ENCODE measurements at regions not wholly inside any gene's neighbourhood (a gene's known extent, or its start where the extent isn't known, plus 50 kb on each side); places are given as distances from the start of the nearest gene placed in this dataset.
"Not testable (repeated sequence)": the region's sequence is repeated elsewhere in the genome, so short reads cannot be mapped to it uniquely, and the experiment has no call there.

GRCh38 chr4:116244771-116245170, 840.6 kb downstream of the TRAM1L1 start:
- no peaks in the 10 kb centered on the region for H3K9me3 Mint-ChIP-seq (ENCODE audit: unreplicated experiment)
- CTCF ChIA-PET: no interaction called here

DNA sequence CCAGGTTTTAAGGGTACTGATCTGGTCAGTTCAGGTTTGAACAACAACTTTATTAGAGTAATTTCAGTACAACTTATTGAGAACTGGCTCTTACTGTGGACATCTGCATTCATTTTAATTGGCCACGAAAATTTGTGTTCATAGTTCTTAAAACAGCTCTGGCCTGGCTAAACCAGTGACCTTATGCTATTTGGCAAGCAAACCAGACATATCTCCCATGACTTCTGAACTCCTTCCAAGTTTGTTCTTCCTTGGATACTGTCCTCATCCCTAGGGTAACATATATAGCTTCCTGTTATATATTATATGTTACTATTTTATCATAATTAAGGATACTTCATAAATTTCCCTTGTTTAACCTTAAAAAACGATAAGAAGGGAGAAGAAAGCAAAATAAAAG, 841.9 kb downstream of the TRAM1L1 start:
- Mint-ChIP-seq H3K4me3 (ENCODE audit: unreplicated experiment) (no peak overlapping the region), H3K9me3 (ENCODE audit: unreplicated experiment) (no peaks in the 10 kb centered on the region), H3K27me3 (ENCODE audit: insufficient read depth, unreplicated experiment) (no peaks in the 10 kb centered on the region), H3K4me1 (ENCODE audit: insufficient read depth, unreplicated experiment) (no peaks in the 10 kb centered on the region), H3K27ac (ENCODE audit: low read depth, unreplicated experiment) (no peak overlapping the region), H3K36me3 (ENCODE audit: insufficient read depth, unreplicated experiment) (no peaks in the 10 kb centered on the region)
- intact Hi-C loops (cut with micrococcal nuclease): no loop called here
- POLR2A ChIA-PET: interaction anchor here (0.6 kb wide), 1 partner anchor 410 kb away, joined by 3 read pairs; no protein-coding TSS in a partner anchor
- no TSS peak for BruUV-seq (replicated peaks)
- CTCF ChIA-PET: interaction anchor here (0.5 kb wide), 2 partner anchors 243 to 1246 kb away, joined by 3 to 4 read pairs; no protein-coding TSS in a partner anchor
- no peak for DNase-seq (ENCODE audit: unreplicated experiment)
- TF ChIP-seq, protein P1, sequence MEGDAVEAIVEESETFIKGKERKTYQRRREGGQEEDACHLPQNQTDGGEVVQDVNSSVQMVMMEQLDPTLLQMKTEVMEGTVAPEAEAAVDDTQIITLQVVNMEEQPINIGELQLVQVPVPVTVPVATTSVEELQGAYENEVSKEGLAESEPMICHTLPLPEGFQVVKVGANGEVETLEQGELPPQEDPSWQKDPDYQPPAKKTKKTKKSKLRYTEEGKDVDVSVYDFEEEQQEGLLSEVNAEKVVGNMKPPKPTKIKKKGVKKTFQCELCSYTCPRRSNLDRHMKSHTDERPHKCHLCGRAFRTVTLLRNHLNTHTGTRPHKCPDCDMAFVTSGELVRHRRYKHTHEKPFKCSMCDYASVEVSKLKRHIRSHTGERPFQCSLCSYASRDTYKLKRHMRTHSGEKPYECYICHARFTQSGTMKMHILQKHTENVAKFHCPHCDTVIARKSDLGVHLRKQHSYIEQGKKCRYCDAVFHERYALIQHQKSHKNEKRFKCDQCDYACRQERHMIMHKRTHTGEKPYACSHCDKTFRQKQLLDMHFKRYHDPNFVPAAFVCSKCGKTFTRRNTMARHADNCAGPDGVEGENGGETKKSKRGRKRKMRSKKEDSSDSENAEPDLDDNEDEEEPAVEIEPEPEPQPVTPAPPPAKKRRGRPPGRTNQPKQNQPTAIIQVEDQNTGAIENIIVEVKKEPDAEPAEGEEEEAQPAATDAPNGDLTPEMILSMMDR (IDR thresholded peaks at IDR 0.05; ENCODE audit: unreplicated experiment): no peak

More at GRCh38 chr4:116244771-116245170, 840.6 kb downstream of the TRAM1L1 start:
- no peak for DNase-seq (ENCODE audit: unreplicated experiment)
- Mint-ChIP-seq H3K27ac (ENCODE audit: low read depth, unreplicated experiment) (no peak overlapping the region), H3K36me3 (ENCODE audit: insufficient read depth, unreplicated experiment) (no peaks in the 10 kb centered on the region), H3K4me1 (ENCODE audit: insufficient read depth, unreplicated experiment) (no peaks in the 10 kb centered on the region), H3K4me3 (ENCODE audit: unreplicated experiment) (no peak overlapping the region), H3K27me3 (ENCODE audit: insufficient read depth, unreplicated experiment) (no peaks in the 10 kb centered on the region)
- no TSS peak for BruUV-seq (replicated peaks)
- TF ChIP-seq, protein P1 (IDR thresholded peaks at IDR 0.05; ENCODE audit: unreplicated experiment): no peak
- intact Hi-C loops (cut with micrococcal nuclease): no loop called here
- POLR2A ChIA-PET: no interaction called here

DNA sequence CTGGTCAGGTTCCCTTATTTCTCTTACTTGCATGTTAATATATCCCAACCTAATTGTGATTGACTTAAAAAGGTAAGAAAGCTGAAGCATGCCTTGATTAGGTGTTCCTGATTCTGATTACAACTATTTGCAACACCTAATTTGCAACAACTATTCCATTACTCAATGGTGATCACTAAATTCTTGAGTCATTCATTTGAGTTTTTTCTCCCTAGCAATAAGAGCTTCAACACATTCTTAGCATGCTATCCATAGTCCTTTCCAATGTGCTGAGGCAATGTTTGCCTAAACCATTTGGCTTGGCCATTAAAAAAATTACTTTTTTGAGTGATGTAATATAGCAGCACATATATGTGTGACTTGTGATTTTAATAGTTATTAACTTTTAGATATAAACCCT, 851.4 kb downstream of the TRAM1L1 start:
- Mint-ChIP-seq H3K27ac (ENCODE audit: low read depth, unreplicated experiment) (no peak overlapping the region), H3K4me3 (ENCODE audit: unreplicated experiment) (no peak overlapping the region), H3K4me1 (ENCODE audit: insufficient read depth, unreplicated experiment) (no peaks in the 10 kb centered on the region), H3K9me3 (ENCODE audit: unreplicated experiment) (no peaks in the 10 kb centered on the region), H3K36me3 (ENCODE audit: insufficient read depth, unreplicated experiment) (no peaks in the 10 kb centered on the region), H3K27me3 (ENCODE audit: insufficient read depth, unreplicated experiment) (no peaks in the 10 kb centered on the region)
- ChIA-PET CTCF (no interaction called here), POLR2A (no interaction called here)
- BruUV-seq (replicated peaks): no TSS peak
- intact Hi-C loops (cut with micrococcal nuclease): no loop called here
- no peak for DNase-seq (ENCODE audit: unreplicated experiment)
- TF ChIP-seq, protein P1 (IDR thresholded peaks at IDR 0.05; ENCODE audit: unreplicated experiment): no peak

DNA sequence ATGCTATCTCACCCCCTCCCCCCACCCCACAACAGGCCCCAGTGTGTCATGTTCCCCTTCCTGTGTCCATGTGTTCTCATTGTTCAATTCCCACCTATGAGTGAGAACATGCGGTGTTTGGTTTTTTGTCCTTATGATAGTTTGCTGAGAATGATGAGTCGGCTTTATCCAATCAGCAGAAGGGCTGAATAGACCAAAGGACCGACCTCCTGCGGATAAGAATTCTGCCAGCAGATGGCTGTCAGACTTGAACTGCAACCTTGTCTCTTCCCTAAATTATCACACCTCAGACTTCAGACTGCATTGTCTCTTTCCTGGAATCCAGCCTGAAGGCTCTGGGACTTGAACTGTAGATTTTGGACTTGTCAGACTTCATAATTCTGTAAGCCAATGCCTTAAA, 853.4 kb downstream of the TRAM1L1 start:
- H3K4me1 Mint-ChIP-seq (ENCODE audit: insufficient read depth, unreplicated experiment); H3K27me3 Mint-ChIP-seq (ENCODE audit: insufficient read depth, unreplicated experiment); POLR2A ChIA-PET; H3K27ac Mint-ChIP-seq (ENCODE audit: low read depth, unreplicated experiment); CTCF ChIA-PET; intact Hi-C loops (cut with micrococcal nuclease); H3K36me3 Mint-ChIP-seq (ENCODE audit: insufficient read depth, unreplicated experiment); H3K9me3 Mint-ChIP-seq (ENCODE audit: unreplicated experiment); H3K4me3 Mint-ChIP-seq (ENCODE audit: unreplicated experiment); BruUV-seq (replicated peaks); DNase-seq (ENCODE audit: unreplicated experiment): not testable (repeated sequence)

DNA sequence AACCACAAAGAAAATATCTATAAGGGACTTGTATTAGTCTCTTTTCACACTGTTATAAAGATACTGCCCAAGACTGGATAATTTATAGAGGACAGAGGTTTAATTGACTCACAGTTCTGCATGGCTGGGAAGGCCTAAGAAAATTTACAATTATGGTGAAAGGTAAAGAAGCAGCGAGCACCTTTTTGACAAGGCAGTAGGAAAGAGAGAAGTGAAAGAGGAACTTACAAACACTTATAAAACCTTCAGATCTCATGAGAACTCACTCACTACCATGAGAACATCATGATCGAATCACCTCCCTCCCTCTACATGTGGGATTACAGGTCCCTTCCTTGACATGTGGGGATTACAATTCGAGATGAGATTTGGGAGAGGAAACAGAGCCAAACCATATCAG, 856.0 kb downstream of the TRAM1L1 start:
- Mint-ChIP-seq H3K4me3 (ENCODE audit: unreplicated experiment) (no peak overlapping the region), H3K9me3 (ENCODE audit: unreplicated experiment) (no peaks in the 10 kb centered on the region), H3K36me3 (ENCODE audit: insufficient read depth, unreplicated experiment) (no peaks in the 10 kb centered on the region), H3K4me1 (ENCODE audit: insufficient read depth, unreplicated experiment) (no peaks in the 10 kb centered on the region), H3K27me3 (ENCODE audit: insufficient read depth, unreplicated experiment) (no peaks in the 10 kb centered on the region), H3K27ac (ENCODE audit: low read depth, unreplicated experiment) (no peak overlapping the region)
- ChIA-PET CTCF (no interaction called here), POLR2A (no interaction called here)
- intact Hi-C loops (cut with micrococcal nuclease): no loop called here
- no peak for DNase-seq (ENCODE audit: unreplicated experiment)
- TF ChIP-seq, protein P1 (IDR thresholded peaks at IDR 0.05; ENCODE audit: unreplicated experiment): no peak
- BruUV-seq (replicated peaks): no TSS peak
